ENCODE measurements at regions not wholly inside any gene's neighbourhood (a gene's known extent, or its start where the extent isn't known, plus 50 kb on each side); places are given as distances from the start of the nearest gene placed in this dataset.
"Not testable (repeated sequence)": the region's sequence is repeated elsewhere in the genome, so short reads cannot be mapped to it uniquely, and the experiment has no call there.

GRCh38 chr3:178218231-178218630, 318.0 kb upstream of the KCNMB2 start:
- no peaks in the 10 kb centered on the region for H3K27me3 Mint-ChIP-seq (ENCODE audit: low read depth)
- H3K4me3 Mint-ChIP-seq (ENCODE audit: unreplicated experiment), result no peak overlapping the region
- H3K9me3 Mint-ChIP-seq (ENCODE audit: low read depth), result peaks cover 6% of the 10 kb centered on the region
- H3K4me1 Mint-ChIP-seq (ENCODE audit: low read depth), result peaks cover 2% of the 10 kb centered on the region
- H3K27ac Mint-ChIP-seq (ENCODE audit: unreplicated experiment), result no peak overlapping the region
- H3K36me3 Mint-ChIP-seq (ENCODE audit: low read depth), result no peaks in the 10 kb centered on the region
- DNase-seq (ENCODE audit: low spot score), result no peak
- TF ChIP-seq CTCF (IDR thresholded peaks at IDR 0.05), result no peak

GRCh38 chr3:178219661-178220060, 316.6 kb upstream of the KCNMB2 start:
- not testable (repeated sequence) for H3K36me3 Mint-ChIP-seq (ENCODE audit: low read depth); H3K4me3 Mint-ChIP-seq (ENCODE audit: unreplicated experiment); H3K27ac Mint-ChIP-seq (ENCODE audit: unreplicated experiment); H3K27me3 Mint-ChIP-seq (ENCODE audit: low read depth); H3K9me3 Mint-ChIP-seq (ENCODE audit: low read depth); DNase-seq (ENCODE audit: low spot score); H3K4me1 Mint-ChIP-seq (ENCODE audit: low read depth)

GRCh38 chr3:178223876-178224275, 312.4 kb upstream of the KCNMB2 start:
- H3K27me3 Mint-ChIP-seq (ENCODE audit: low read depth), result no peaks in the 10 kb centered on the region
- no peaks in the 10 kb centered on the region for H3K4me1 Mint-ChIP-seq (ENCODE audit: low read depth)
- no peak for TF ChIP-seq CTCF (IDR thresholded peaks at IDR 0.05)
- no peak overlapping the region for H3K4me3 Mint-ChIP-seq (ENCODE audit: unreplicated experiment)
- no peak overlapping the region for H3K27ac Mint-ChIP-seq (ENCODE audit: unreplicated experiment)
- H3K36me3 Mint-ChIP-seq (ENCODE audit: low read depth), result peaks cover 3% of the 10 kb centered on the region
- peaks cover 9% of the 10 kb centered on the region for H3K9me3 Mint-ChIP-seq (ENCODE audit: low read depth)
- DNase-seq (ENCODE audit: low spot score), result no peak

GRCh38 chr3:178226094-178226493, 310.1 kb upstream of the KCNMB2 start:
- Mint-ChIP-seq H3K9me3 (ENCODE audit: low read depth) (peaks cover 24% of the 10 kb centered on the region), H3K36me3 (ENCODE audit: low read depth) (peaks cover 12% of the 10 kb centered on the region), H3K4me3 (ENCODE audit: unreplicated experiment) (no peak overlapping the region), H3K27me3 (ENCODE audit: low read depth) (no peaks in the 10 kb centered on the region), H3K27ac (ENCODE audit: unreplicated experiment) (no peak overlapping the region), H3K4me1 (ENCODE audit: low read depth) (no peaks in the 10 kb centered on the region)
- no peak for DNase-seq (ENCODE audit: low spot score)
- TF ChIP-seq CTCF (IDR thresholded peaks at IDR 0.05), result no peak

- H3K27me3 Mint-ChIP-seq (ENCODE audit: low read depth), result no peaks in the 10 kb centered on the region
- no peak for TF ChIP-seq CTCF (IDR thresholded peaks at IDR 0.05)
- H3K27ac Mint-ChIP-seq (ENCODE audit: unreplicated experiment), result no peak overlapping the region
- peaks cover 26% of the 10 kb centered on the region for H3K9me3 Mint-ChIP-seq (ENCODE audit: low read depth)
- no peak overlapping the region for H3K4me3 Mint-ChIP-seq (ENCODE audit: unreplicated experiment)
- peaks cover 14% of the 10 kb centered on the region for H3K36me3 Mint-ChIP-seq (ENCODE audit: low read depth)
- no peak for DNase-seq (ENCODE audit: low spot score)
- peaks cover 6% of the 10 kb centered on the region for H3K4me1 Mint-ChIP-seq (ENCODE audit: low read depth)
Measured at GRCh38 chr3:178231645-178232044, 304.6 kb upstream of the KCNMB2 start.

GRCh38 chr3:178233371-178234071, 302.7 kb upstream of the KCNMB2 start:
- H3K4me1 Mint-ChIP-seq (ENCODE audit: low read depth), result peaks cover 19% of the 10 kb centered on the region
- H3K36me3 Mint-ChIP-seq (ENCODE audit: low read depth), result peaks cover 14% of the 10 kb centered on the region
- H3K9me3 Mint-ChIP-seq (ENCODE audit: low read depth), result peaks cover 26% of the 10 kb centered on the region
- no peak for DNase-seq (ENCODE audit: low spot score)
- no peaks in the 10 kb centered on the region for H3K27me3 Mint-ChIP-seq (ENCODE audit: low read depth)
- H3K27ac Mint-ChIP-seq (ENCODE audit: unreplicated experiment), result no peak overlapping the region
- no peak for TF ChIP-seq CTCF (IDR thresholded peaks at IDR 0.05)
- no peak overlapping the region for H3K4me3 Mint-ChIP-seq (ENCODE audit: unreplicated experiment)

Data from chondrocyte (in vitro differentiated cells).